ENCODE measurements at regions not wholly inside any gene's neighbourhood (a gene's known extent, or its start where the extent isn't known, plus 50 kb on each side); places are given as distances from the start of the nearest gene placed in this dataset.

DNA sequence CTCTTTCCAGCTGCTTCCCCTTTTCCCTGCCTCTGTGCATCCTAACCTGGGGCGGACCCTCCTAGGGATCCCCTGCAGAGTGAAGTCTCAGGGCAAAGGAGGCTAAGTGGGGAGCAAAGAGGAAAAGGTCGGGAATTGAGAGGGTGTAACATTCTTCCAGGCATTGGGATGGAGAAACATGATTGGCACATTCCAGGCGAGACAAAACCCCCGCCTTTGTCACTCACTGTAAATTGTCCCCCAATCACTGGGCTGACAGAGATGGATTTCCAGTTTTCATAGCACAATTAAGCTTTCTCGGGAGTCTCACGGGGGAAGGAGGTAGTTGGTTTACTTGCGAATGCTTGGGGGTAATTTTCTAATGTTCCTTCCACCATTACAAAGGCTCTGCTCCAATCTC lies 74.9 kb downstream of the MIAT start:
- DNase-seq (ENCODE audit: low read depth in 1 of 2, low spot score in 1 of 2): no peak
- in situ Hi-C loops (cut with HindIII; ENCODE audit: low pct_unique_long_range_greater_than_20kb, low sequenced_read_pairs): no loop called here
- TF ChIP-seq JUND (IDR thresholded peaks at IDR 0.05; ENCODE audit: low read depth): no peak

DNA sequence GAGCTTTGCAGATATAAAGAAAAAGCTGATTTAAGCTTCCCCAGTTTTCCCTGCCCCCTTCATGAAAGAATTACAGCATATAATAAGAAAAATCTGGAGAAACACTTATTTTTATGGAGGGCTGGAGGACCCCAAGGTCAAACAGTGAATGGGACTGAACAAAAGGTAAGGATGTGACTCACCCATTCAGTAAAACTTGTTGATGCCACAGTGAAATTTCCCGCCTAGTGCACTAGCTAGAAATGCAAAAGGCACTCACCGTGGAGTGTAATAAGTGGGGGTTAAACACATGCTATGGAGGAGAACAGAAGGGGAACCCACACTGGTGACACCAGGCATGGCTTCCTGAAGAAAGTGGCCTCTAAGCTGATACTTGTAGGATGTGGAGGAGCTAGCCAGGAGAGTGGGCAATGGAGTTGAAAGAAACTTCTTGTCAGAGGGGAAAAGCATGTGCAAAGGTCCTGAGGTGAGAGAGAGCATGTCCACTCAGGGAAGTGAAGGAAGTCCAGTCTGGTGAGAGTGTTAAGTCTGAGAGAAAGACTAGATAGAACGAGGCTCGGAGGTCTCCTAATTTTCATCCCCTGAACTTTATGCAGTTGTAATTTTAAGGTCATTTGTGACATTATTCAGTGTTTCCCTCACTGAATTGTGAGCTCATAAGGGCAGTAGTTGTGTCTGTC lies 77.1 kb downstream of the MIAT start:
- in situ Hi-C loops (cut with HindIII; ENCODE audit: low pct_unique_long_range_greater_than_20kb, low sequenced_read_pairs): no loop called here
- TF ChIP-seq JUND (IDR thresholded peaks at IDR 0.05; ENCODE audit: low read depth): no peak
- DNase-seq (ENCODE audit: low read depth in 1 of 2, low spot score in 1 of 2): no peak

DNA sequence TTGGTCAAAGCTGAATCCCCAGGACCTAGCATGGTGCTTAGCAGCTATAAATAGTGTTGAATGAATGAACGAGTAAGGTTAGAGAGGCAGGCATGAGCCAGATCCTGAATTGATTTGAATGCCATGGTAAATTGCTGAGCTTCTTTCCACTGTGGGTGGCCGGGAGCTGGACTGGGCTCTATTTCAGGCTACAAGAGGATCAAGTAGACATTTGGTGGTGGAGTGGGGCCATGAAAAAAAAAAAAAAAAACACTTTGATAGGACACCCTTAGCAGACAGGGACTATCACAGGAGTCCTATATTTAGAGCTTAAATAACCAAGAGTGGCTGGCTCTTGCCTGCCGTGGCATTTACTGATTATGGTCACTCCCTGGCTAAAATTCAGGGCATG lies 77.6 kb downstream of the MIAT start:
- in situ Hi-C loops (cut with HindIII; ENCODE audit: low pct_unique_long_range_greater_than_20kb, low sequenced_read_pairs): no loop called here
- no peak for TF ChIP-seq JUND (IDR thresholded peaks at IDR 0.05; ENCODE audit: low read depth)
- no peak for DNase-seq (ENCODE audit: low read depth in 1 of 2, low spot score in 1 of 2)

DNA sequence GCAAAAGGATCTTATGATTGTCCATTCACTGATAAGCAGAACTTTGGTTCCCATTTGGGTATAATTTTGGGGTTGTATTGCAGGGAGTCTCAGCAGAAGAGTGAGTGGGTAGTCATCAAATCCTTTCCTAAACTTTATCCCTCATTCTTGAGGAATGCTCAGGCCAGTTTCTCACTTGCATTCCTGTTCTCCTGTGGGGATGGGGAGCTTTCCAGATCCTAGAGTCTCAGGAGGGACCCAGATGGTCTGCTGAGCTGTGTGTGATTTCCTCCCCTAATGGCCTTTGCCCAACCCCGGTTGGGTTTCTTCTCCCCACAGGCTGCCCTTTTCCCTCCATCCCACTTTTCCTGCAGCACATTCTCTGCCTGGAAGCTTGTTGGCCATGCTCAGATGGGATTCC lies 79.9 kb downstream of the MIAT start:
- no peak for DNase-seq (ENCODE audit: low read depth in 1 of 2, low spot score in 1 of 2)
- in situ Hi-C loops (cut with HindIII; ENCODE audit: low pct_unique_long_range_greater_than_20kb, low sequenced_read_pairs): no loop called here
- TF ChIP-seq JUND (IDR thresholded peaks at IDR 0.05; ENCODE audit: low read depth): no peak

DNA sequence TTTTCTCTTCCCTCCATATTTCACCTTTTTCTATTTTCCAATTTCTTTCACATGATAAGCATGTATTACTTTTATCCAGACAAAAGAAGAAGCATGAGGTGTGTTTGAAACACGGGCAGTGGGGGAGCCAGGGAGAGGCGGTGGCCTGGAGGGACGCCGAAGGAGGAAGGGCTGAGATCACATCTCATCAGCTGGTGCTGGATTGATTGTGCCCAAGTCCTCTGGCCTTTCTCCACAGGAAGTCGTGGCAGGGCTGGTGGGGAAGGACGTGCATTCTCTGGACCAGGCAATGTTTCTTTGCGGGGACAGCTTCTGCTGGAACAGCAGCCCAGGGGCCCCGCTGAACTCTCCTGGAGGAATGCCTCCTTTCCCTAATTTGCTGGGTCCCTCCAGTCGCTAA lies 82.9 kb downstream of the MIAT start:
- no peak for DNase-seq (ENCODE audit: low read depth in 1 of 2, low spot score in 1 of 2)
- no peak for TF ChIP-seq JUND (IDR thresholded peaks at IDR 0.05; ENCODE audit: low read depth)
- in situ Hi-C loops (cut with HindIII; ENCODE audit: low pct_unique_long_range_greater_than_20kb, low sequenced_read_pairs): no loop called here

DNA sequence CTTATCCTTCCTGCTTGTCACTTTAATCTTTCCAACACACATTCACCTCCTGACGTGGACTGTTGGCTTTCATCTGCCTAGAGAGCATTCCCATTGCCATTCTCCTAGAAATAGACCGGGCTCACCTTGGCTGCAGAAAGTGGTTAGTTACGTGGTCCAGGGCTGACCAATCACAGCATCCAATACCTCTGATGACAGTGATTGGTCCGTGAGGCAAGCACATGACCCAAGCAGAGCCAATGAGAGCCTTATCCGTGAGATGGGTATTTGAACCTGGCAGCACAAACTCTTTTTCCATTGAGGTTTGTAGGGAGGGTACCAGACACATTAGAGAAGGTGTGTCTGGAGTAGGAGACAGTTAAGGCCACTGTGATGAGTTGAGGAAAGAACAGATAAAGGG lies 85.8 kb downstream of the MIAT start:
- no peak for TF ChIP-seq JUND (IDR thresholded peaks at IDR 0.05; ENCODE audit: low read depth)
- in situ Hi-C loops (cut with HindIII; ENCODE audit: low pct_unique_long_range_greater_than_20kb, low sequenced_read_pairs): no loop called here
- DNase-seq (ENCODE audit: low read depth in 1 of 2, low spot score in 1 of 2): no peak

DNA sequence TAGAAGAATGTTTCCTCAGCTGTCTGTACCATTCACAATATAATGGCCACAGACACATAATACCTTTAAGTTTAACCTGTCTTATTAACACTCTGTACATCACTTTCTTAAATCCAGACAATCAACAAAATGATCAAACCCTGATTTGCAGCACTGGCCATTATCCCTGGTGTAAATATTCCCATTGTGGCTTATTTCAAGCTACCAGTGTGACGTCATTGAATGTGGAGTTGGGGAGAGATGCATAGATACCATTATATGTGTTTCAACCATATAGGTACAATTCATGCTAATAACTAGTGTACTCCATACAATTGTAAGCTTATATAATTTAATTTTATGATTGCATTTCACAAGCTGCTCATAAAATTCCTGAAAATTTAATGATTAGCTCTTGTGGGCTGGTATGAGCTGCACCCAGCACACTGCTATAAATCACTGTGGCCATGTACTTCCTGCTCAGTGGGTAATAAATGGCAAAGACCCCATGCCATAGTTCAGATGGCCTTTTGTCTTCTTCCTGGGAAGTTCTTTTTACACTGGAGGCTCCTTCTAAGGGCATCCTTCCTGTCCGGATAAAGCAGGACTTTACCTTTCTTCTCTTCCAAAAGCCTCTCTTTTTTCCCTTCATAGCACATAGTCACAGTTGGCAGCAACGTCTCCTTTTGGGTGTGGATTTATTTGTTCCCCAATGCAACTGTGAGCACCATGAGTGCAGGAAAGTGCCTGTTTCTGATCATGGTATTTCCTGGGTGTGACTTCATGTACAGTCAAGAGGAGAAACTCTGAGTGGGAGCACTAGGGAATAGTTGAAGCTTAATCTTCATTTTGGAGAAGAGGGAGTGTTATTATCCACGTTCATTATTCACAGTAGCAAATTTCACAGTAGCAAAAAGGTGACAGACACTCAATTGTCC lies 87.8 kb downstream of the MIAT start:
- no peak for DNase-seq (ENCODE audit: low read depth in 1 of 2, low spot score in 1 of 2)
- no peak for TF ChIP-seq JUND (IDR thresholded peaks at IDR 0.05; ENCODE audit: low read depth)
- in situ Hi-C loops (cut with HindIII; ENCODE audit: low pct_unique_long_range_greater_than_20kb, low sequenced_read_pairs): no loop called here

DNA sequence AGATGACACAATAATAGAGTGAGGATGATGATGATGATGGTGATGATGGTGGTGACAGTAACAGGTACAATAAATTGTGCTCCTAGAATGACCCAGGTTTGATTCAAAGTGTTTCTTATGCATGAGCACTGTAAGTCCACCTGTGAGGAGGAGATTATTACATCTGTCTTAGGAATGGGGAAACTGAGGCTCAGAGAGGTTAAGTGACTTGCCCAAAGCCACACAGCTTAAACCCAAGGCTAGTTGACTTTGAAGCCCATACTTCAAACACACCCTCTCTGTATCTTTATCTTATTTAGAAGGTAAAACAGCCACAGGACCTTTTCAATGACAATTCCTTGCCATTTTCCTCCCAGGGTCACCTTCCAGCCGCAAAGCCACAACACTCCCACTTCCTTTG lies 88.9 kb downstream of the MIAT start:
- DNase-seq (ENCODE audit: low read depth in 1 of 2, low spot score in 1 of 2): no peak
- in situ Hi-C loops (cut with HindIII; ENCODE audit: low pct_unique_long_range_greater_than_20kb, low sequenced_read_pairs): no loop called here
- no peak for TF ChIP-seq JUND (IDR thresholded peaks at IDR 0.05; ENCODE audit: low read depth)

DNA sequence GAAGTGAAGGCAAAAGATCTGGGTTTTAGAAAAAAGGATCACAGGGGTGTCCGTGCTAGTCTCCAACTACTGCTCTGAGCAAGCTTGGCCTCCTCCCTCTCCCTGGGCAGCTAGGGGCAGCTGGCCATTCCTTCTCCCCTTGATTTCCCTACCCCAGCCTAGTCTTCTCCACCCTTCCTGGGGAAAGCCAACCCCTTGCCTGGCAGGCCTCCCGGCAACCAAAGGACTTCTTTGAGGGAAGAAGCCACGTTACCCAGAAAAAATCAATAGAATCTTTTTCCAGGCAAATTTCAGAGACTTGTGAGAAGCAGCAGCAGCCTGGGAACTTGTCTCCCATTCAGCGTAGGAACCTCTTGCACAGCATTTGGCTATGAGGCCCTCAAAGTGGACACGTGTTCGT lies 91.5 kb downstream of the MIAT start:
- DNase-seq (ENCODE audit: low read depth in 1 of 2, low spot score in 1 of 2): no peak

DNA sequence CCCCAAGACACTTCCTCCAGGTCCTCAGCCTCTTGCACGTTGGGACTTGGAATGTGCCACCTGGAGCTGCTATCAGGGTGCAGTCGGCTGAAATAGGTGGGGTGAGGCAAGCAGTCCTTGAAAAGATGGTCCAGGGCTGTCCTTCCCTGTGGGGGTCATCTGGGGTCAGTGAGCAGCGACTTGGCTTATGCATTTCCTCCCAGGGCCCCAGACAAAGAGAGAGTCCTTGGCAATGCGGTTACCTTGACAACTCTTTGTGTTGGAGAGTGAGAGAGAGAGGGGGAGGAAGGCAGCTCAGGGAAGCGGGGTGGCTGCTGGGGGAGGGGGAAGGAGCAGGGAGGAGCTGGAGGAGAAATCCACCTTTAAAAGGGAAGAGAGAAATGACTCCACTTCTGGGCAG lies 93.8 kb downstream of the MIAT start:
- DNase-seq (ENCODE audit: low read depth in 1 of 2, low spot score in 1 of 2): no peak
- in situ Hi-C loops (cut with HindIII; ENCODE audit: low pct_unique_long_range_greater_than_20kb, low sequenced_read_pairs): no loop called here
- TF ChIP-seq JUND (IDR thresholded peaks at IDR 0.05; ENCODE audit: low read depth): no peak

More for the DNA sequence above, 91.5 kb downstream of the MIAT start:
- in situ Hi-C loops (cut with HindIII; ENCODE audit: low pct_unique_long_range_greater_than_20kb, low sequenced_read_pairs): no loop called here
- TF ChIP-seq JUND (IDR thresholded peaks at IDR 0.05; ENCODE audit: low read depth): no peak

DNA sequence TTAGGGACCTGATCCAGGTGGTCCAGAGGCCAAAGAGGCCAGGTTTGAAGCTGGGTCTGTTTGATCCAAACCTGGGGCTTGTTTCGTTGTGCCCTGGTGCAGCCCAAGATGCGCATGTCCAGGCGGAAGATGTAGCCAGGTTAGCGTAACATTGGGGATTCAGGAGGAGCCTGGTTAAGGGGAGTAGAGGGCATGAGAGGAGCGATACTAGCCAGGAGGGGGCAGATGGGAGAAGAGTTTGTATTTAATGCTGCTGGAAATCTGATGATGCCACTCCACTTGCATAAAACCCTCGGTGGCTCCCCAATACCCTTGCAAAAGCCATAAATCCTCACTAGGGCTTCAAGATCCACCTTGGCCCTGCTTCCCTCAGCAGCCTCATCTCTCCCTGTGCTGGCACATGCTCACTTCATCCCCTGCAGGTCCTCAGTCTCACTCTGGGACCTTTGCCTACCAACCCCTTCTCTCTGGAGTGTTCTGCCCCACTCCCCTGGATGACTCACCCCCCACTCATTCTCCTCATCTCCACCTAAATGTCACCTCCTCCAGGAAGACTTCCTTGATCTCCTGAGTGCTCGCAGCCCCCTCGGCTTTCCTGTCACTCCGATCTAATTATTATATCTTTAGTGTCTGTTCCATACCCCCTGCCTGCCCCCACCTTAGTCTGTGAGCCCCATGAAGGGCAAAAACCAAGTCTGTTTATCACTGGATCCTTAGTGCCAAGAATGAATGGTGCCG lies 95.9 kb downstream of the MIAT start:
- no peak for DNase-seq (ENCODE audit: low read depth in 1 of 2, low spot score in 1 of 2)
- TF ChIP-seq JUND (IDR thresholded peaks at IDR 0.05; ENCODE audit: low read depth): no peak
- in situ Hi-C loops (cut with HindIII; ENCODE audit: low pct_unique_long_range_greater_than_20kb, low sequenced_read_pairs): no loop called here

DNA sequence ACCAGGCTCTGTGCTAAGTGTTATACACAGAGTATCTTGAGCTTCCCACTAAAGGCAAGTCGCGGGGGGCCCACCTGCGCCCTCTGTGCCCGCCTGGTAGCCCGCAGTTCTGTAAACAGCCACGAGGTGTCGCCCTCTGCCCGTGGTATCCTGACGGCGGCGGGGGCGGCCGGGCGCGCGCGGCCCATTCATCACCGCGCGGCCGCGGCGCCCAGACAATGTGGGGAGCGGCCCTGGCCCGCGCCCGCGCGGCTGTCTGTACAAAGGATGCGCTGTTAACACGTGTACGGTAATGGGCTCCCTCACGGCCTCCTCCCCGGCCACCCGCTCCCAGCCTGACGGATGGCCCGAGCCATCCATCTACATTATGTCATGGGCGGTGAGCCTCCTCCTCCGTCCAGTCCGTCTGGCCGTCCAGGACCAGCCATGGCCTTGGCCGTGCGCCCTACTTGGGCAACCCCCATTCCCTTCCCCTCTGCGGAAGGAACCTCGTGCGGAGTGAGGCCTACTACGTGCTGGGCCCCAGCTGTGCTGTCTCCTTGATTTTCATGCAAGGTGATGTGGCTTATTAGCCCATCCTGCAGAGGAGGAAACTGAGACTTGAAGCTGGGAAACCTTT lies 99.4 kb downstream of the MIAT start:
- DNase-seq (ENCODE audit: low read depth in 1 of 2, low spot score in 1 of 2): peak; percentile 24 to 50
- in situ Hi-C loops (cut with HindIII; ENCODE audit: low pct_unique_long_range_greater_than_20kb, low sequenced_read_pairs): no loop called here

More for the DNA sequence above, 99.4 kb downstream of the MIAT start:
- no peak for TF ChIP-seq JUND (IDR thresholded peaks at IDR 0.05; ENCODE audit: low read depth)
